ENCODE measurements at regions not wholly inside any gene's neighbourhood (a gene's known extent, or its start where the extent isn't known, plus 50 kb on each side); places are given as distances from the start of the nearest gene placed in this dataset.

GRCh38 chr2:12615509-12615908, 101.2 kb upstream of the TRIB2 start:
- DNase-seq: no peak
- H3K4me3 Mint-ChIP-seq: no peak overlapping the region
- no peaks in the 10 kb centered on the region for H3K4me1 ChIP-seq (ENCODE audit: control insufficient read depth, insufficient read depth, low read length)
- no peak overlapping the region for H3K4me3 ChIP-seq (ENCODE audit: low read length)
- H3K9ac ChIP-seq (ENCODE audit: extremely low read depth, low read length, poor library complexity, severe bottlenecking): no peak overlapping the region
- peaks cover 4% of the 10 kb centered on the region for H3K27me3 Mint-ChIP-seq (ENCODE audit: insufficient read depth)
- TF ChIP-seq CTCF (conservative IDR thresholded peaks at IDR 0.05): no peak
- H3K27ac ChIP-seq (ENCODE audit: low read depth, low read length): no peak overlapping the region
- H3K27me3 ChIP-seq (ENCODE audit: control insufficient read depth, insufficient read depth, low read length, poor library complexity, severe bottlenecking): no peaks in the 10 kb centered on the region
- H3K9me3 ChIP-seq (ENCODE audit: control insufficient read depth, low read length): no peaks in the 10 kb centered on the region
- 84 to 100% methylated on average over 1 to 2 of the region's 2 CpGs for WGBS, 2 experiments (ENCODE audit: insufficient coverage in 1 of 2, insufficient read length in 1 of 2)
- no peaks in the 10 kb centered on the region for H3K9me3 Mint-ChIP-seq
- H3K36me3 ChIP-seq (ENCODE audit: control insufficient read depth, insufficient read depth, low read length): no peaks in the 10 kb centered on the region
- no peaks in the 10 kb centered on the region for H3K36me3 Mint-ChIP-seq (ENCODE audit: low read depth)
- H3K27ac Mint-ChIP-seq: no peak overlapping the region
- peaks cover 2% of the 10 kb centered on the region for H3K4me1 Mint-ChIP-seq

- H3K4me1 Mint-ChIP-seq: peaks cover 2% of the 10 kb centered on the region
- no peak overlapping the region for H3K9ac ChIP-seq (ENCODE audit: extremely low read depth, low read length, poor library complexity, severe bottlenecking)
- WGBS, 2 experiments (ENCODE audit: insufficient coverage in 1 of 2, insufficient read length in 1 of 2): 85 to 100% methylated on average over 1 to 2 of the region's 2 CpGs
Observed at GRCh38 chr2:12616456-12617156, 100.1 kb upstream of the TRIB2 start.

GRCh38 chr2:12617366-12617765, 99.4 kb upstream of the TRIB2 start:
- H3K27me3 Mint-ChIP-seq (ENCODE audit: insufficient read depth): peaks cover 4% of the 10 kb centered on the region
- WGBS, 2 experiments (ENCODE audit: insufficient coverage in 1 of 2, insufficient read length in 1 of 2): 94% methylated on average over 2 to 3 of the region's 3 CpGs
- no peaks in the 10 kb centered on the region for H3K9me3 Mint-ChIP-seq
- H3K27ac Mint-ChIP-seq: no peak overlapping the region
- H3K27ac ChIP-seq (ENCODE audit: low read depth, low read length): no peak overlapping the region
- H3K4me3 Mint-ChIP-seq: no peak overlapping the region
- no peaks in the 10 kb centered on the region for H3K36me3 Mint-ChIP-seq (ENCODE audit: low read depth)
- no peak for DNase-seq
- no peaks in the 10 kb centered on the region for H3K4me1 ChIP-seq (ENCODE audit: control insufficient read depth, insufficient read depth, low read length)
- H3K9ac ChIP-seq (ENCODE audit: extremely low read depth, low read length, poor library complexity, severe bottlenecking): no peak overlapping the region
- peaks cover 2% of the 10 kb centered on the region for H3K4me1 Mint-ChIP-seq
- no peaks in the 10 kb centered on the region for H3K36me3 ChIP-seq (ENCODE audit: control insufficient read depth, insufficient read depth, low read length)
- H3K27me3 ChIP-seq (ENCODE audit: control insufficient read depth, insufficient read depth, low read length, poor library complexity, severe bottlenecking): no peaks in the 10 kb centered on the region
- H3K9me3 ChIP-seq (ENCODE audit: control insufficient read depth, low read length): no peaks in the 10 kb centered on the region
- no peak overlapping the region for H3K4me3 ChIP-seq (ENCODE audit: low read length)
- TF ChIP-seq CTCF (conservative IDR thresholded peaks at IDR 0.05): no peak

More at GRCh38 chr2:12616456-12617156, 100.1 kb upstream of the TRIB2 start:
- Histone ChIP-seq H3K4me3 (ENCODE audit: low read length) (no peak overlapping the region), H3K27ac (ENCODE audit: low read depth, low read length) (no peak overlapping the region), H3K4me1 (ENCODE audit: control insufficient read depth, insufficient read depth, low read length) (no peaks in the 10 kb centered on the region), H3K27me3 (ENCODE audit: control insufficient read depth, insufficient read depth, low read length, poor library complexity, severe bottlenecking) (no peaks in the 10 kb centered on the region), H3K36me3 (ENCODE audit: control insufficient read depth, insufficient read depth, low read length) (no peaks in the 10 kb centered on the region), H3K9me3 (ENCODE audit: control insufficient read depth, low read length) (no peaks in the 10 kb centered on the region)
- Mint-ChIP-seq H3K4me3 (no peak overlapping the region), H3K36me3 (ENCODE audit: low read depth) (no peaks in the 10 kb centered on the region), H3K27ac (no peak overlapping the region), H3K27me3 (ENCODE audit: insufficient read depth) (peaks cover 4% of the 10 kb centered on the region), H3K9me3 (no peaks in the 10 kb centered on the region)
- no peak for DNase-seq
- TF ChIP-seq CTCF (conservative IDR thresholded peaks at IDR 0.05): no peak

Data from endodermal cell (in vitro differentiated cells).